IMR-90 (cell line): ENCODE measurements at regions not wholly inside any gene's neighbourhood (a gene's known extent, or its start where the extent isn't known, plus 50 kb on each side); places are given as distances from the start of the nearest gene placed in this dataset.

Experiments used
- ATAC-seq: fragments of 200-7000 bp; cut with Tn5 transposase; 2 replicates; pipeline ENCODE4 v1.9.1; 2020; ENCODE audit warnings: low read depth, mild to moderate bottlenecking, moderate library complexity
- BruUV-seq: library from RNA; stranded (reverse); fragments of 400-500 nt; replicated peaks from 2 replicates; lab custom pipeline; 2021; lab: Mats Ljungman, UMichigan
- CTCF ChIA-PET: fragments of 300-600 bp; formaldehyde crosslinking; extraction: SDS; loops from one replicate; lab custom pipeline; 2021; ENCODE audit warnings: antibody characterized with exemption; lab: Yijun Ruan, JAX
- POLR2A ChIA-PET: fragments of 300-600 bp; sonication (Branson Sonifier 250); formaldehyde crosslinking; loops from one replicate; lab custom pipeline; 2022; ENCODE audit warnings: antibody characterized with exemption; ENCODE audit not compliant: unreplicated experiment; lab: Charles Lee
- DNase-seq: peaks from one replicate; pipeline ENCODE4 v3.0.0; 2013
- H2AFZ ChIP-seq: replicated peaks from 2 replicates; pipeline ENCODE3; 2013; ENCODE audit warnings: low read length, mild to moderate bottlenecking; ENCODE audit not compliant: poor library complexity
- H2AK5ac ChIP-seq: 2 replicates; pipeline ENCODE4 v1.6.1; 2013; ENCODE audit warnings: low read depth, low read length, inconsistent platforms
- H2AK9ac ChIP-seq: replicated peaks from 2 replicates; pipeline ENCODE3; 2013; ENCODE audit warnings: mild to moderate bottlenecking, low read depth, low read length, moderate library complexity; ENCODE audit not compliant: poor library complexity
- H2BK120ac ChIP-seq: 2 replicates; pipeline ENCODE4 v1.6.1; 2013; ENCODE audit warnings: low read depth, low read length, inconsistent platforms
- H2BK15ac ChIP-seq: 3 replicates; pipeline ENCODE4 v1.6.1; 2013; ENCODE audit warnings: low read depth, low read length, inconsistent platforms
- H2BK20ac ChIP-seq: 2 replicates; pipeline ENCODE4 v1.6.1; 2013; ENCODE audit warnings: low read depth, mild to moderate bottlenecking, inconsistent platforms, low read length, moderate library complexity
- H2BK5ac ChIP-seq: 2 replicates; pipeline ENCODE4 v1.6.1; 2013; ENCODE audit warnings: mild to moderate bottlenecking, low read depth, low read length, inconsistent platforms; ENCODE audit not compliant: poor library complexity, severe bottlenecking
- H3K14ac ChIP-seq: replicated peaks from 2 replicates; pipeline ENCODE4 v1.6.1; 2013; ENCODE audit warnings: low read depth, low read length, inconsistent platforms
- H3K18ac ChIP-seq: 2 replicates; pipeline ENCODE4 v1.6.1; 2013; ENCODE audit warnings: low read depth, low read length, control low read depth
- H3K23ac ChIP-seq: 2 replicates; pipeline ENCODE4 v1.6.1; 2013; ENCODE audit warnings: low read depth, low read length, inconsistent platforms
- H3K27ac ChIP-seq: 2 replicates; pipeline ENCODE4 v1.5.1; 2013; ENCODE audit warnings: mild to moderate bottlenecking, control low read depth, low read length; ENCODE audit not compliant: insufficient read depth
- H3K27me3 ChIP-seq: 2 replicates; pipeline ENCODE4 v1.6.1; 2013; ENCODE audit warnings: low read length; ENCODE audit not compliant: control insufficient read depth, insufficient read depth
- H3K36me3 ChIP-seq: 2 replicates; pipeline ENCODE4 v1.6.1; 2013; ENCODE audit warnings: low read length, mixed read lengths; ENCODE audit not compliant: control insufficient read depth, insufficient read depth
- H3K4ac ChIP-seq: 2 replicates; pipeline ENCODE4 v1.6.1; 2013; ENCODE audit warnings: low read depth, low read length, inconsistent platforms
- H3K4me1 ChIP-seq: 2 replicates; pipeline ENCODE4 v1.6.1; 2013; ENCODE audit warnings: low read length, mixed read lengths; ENCODE audit not compliant: control insufficient read depth, insufficient read depth
- H3K4me2 ChIP-seq: 2 replicates; pipeline ENCODE4 v1.6.1; 2013; ENCODE audit warnings: low read depth, mild to moderate bottlenecking, control low read depth, low read length, moderate library complexity
- H3K4me3 ChIP-seq: 2 replicates; pipeline ENCODE4 v1.5.1; 2013; ENCODE audit warnings: low read depth, mild to moderate bottlenecking, control low read depth, low read length, moderate library complexity; ENCODE audit not compliant: insufficient read depth
- H3K56ac ChIP-seq: 2 replicates; pipeline ENCODE4 v1.6.1; 2013; ENCODE audit warnings: low read length, inconsistent platforms; ENCODE audit not compliant: insufficient read depth; ENCODE audit errors: extremely low read depth
- H3K79me1 ChIP-seq, 2 experiments: 2 replicates each; pipeline ENCODE4 v1.6.1; 2013; ENCODE audit warnings: low read length in 2 of 2, inconsistent platforms in 1 of 2, low read depth in 1 of 2
- H3K9ac ChIP-seq: 2 replicates; pipeline ENCODE4 v1.6.1; 2013; ENCODE audit warnings: low read depth, low read length, control low read depth
- H3K9me1 ChIP-seq: 2 replicates; pipeline ENCODE4 v1.6.1; 2013; ENCODE audit warnings: low read length, inconsistent platforms; ENCODE audit not compliant: insufficient read depth
- H3K9me3 ChIP-seq: 2 replicates; pipeline ENCODE4 v1.6.1; 2013; ENCODE audit warnings: low read length; ENCODE audit not compliant: control insufficient read depth, insufficient read depth
- H4K20me1 ChIP-seq: 2 replicates; pipeline ENCODE4 v1.6.1; 2013; ENCODE audit warnings: low read length, inconsistent platforms; ENCODE audit not compliant: insufficient read depth
- H4K5ac ChIP-seq: 2 replicates; pipeline ENCODE4 v1.6.1; 2013; ENCODE audit warnings: mild to moderate bottlenecking, low read depth, low read length, control low read depth
- H4K8ac ChIP-seq, 2 experiments: 2 replicates each; pipeline ENCODE4 v1.6.1; 2013; ENCODE audit warnings: low read depth in 2 of 2, low read length in 2 of 2, control low read depth in 1 of 2, inconsistent platforms in 1 of 2
- H4K91ac ChIP-seq: 2 replicates; pipeline ENCODE4 v1.6.1; 2013; ENCODE audit warnings: low read depth, low read length, inconsistent platforms; ENCODE audit not compliant: insufficient read depth
- BHLHE40 ChIP-seq: fragments of 150-350 bp; IDR thresholded peaks from 2 replicates; pipeline ENCODE4 v1.6.1; 2016; ENCODE audit warnings: mild to moderate bottlenecking, low read depth, low read length
- CEBPB ChIP-seq: IDR thresholded peaks from 2 replicates; pipeline ENCODE4 v1.6.1; 2012; ENCODE audit warnings: low read depth, low read length, improper control_type of control experiment
- CHD1 ChIP-seq: IDR thresholded peaks from 2 replicates; pipeline ENCODE4 v1.6.1; 2012; ENCODE audit warnings: low read depth, low read length, improper control_type of control experiment
- FOS ChIP-seq: fragments of 150-350 bp; IDR thresholded peaks from 2 replicates; pipeline ENCODE4 v1.6.1; 2016; ENCODE audit warnings: low read depth, low read length
- MAFK ChIP-seq: IDR thresholded peaks from 2 replicates; pipeline ENCODE4 v1.6.1; 2012; ENCODE audit warnings: low read depth, low read length, improper control_type of control experiment
- MAZ ChIP-seq: IDR thresholded peaks from 2 replicates; pipeline ENCODE4 v1.6.1; 2012; ENCODE audit warnings: low read depth, mild to moderate bottlenecking, low read length, improper control_type of control experiment, moderate library complexity, borderline replicate concordance
- MXI1 ChIP-seq: IDR thresholded peaks from 2 replicates; pipeline ENCODE4 v1.6.1; 2012; ENCODE audit warnings: low read depth, mild to moderate bottlenecking, low read length, moderate library complexity, borderline replicate concordance
- NFE2L2 ChIP-seq: fragments of 150-350 bp; IDR thresholded peaks from 2 replicates; pipeline ENCODE4 v1.6.1; 2016; ENCODE audit warnings: low read depth, mild to moderate bottlenecking, low read length
- POLR2A ChIP-seq: IDR thresholded peaks from 2 replicates; pipeline ENCODE4 v1.6.1; 2012; ENCODE audit warnings: mild to moderate bottlenecking, low read depth, low read length
- RAD21 ChIP-seq: IDR thresholded peaks from 2 replicates; pipeline ENCODE4 v1.6.1; 2012; ENCODE audit warnings: low read length, improper control_type of control experiment
- RCOR1 ChIP-seq: IDR thresholded peaks from 2 replicates; pipeline ENCODE4 v1.6.1; 2012; ENCODE audit warnings: mild to moderate bottlenecking, low read length, improper control_type of control experiment; ENCODE audit not compliant: insufficient replicate concordance
- RFX5 ChIP-seq: IDR thresholded peaks from 2 replicates; pipeline ENCODE4 v1.8.0; 2012; ENCODE audit warnings: low read depth, mild to moderate bottlenecking, low read length, moderate library complexity
- SMC3 ChIP-seq: fragments of 150-350 bp; IDR thresholded peaks from 2 replicates; pipeline ENCODE4 v1.6.1; 2016; ENCODE audit warnings: low read depth, mild to moderate bottlenecking, antibody characterized with exemption, low read length, moderate library complexity
- WGBS, 2 experiments: methylation state at CpG; one replicate each; pipeline versions ENCODE4 v1.1.5 to v1.1.7; 2013; ENCODE audit warnings: missing lambda C conversion rate in 2 of 2; ENCODE audit not compliant: insufficient read length in 1 of 2; ENCODE audit errors: extremely low coverage in 2 of 2; 5-methylcytosine and 5-hydroxymethylcytosine counted together
- dilution Hi-C: fragments of 300-500 bp; cut with HindIII; formaldehyde crosslinking; loops from one replicate; pipeline ENCODE4 v1.14.3; 2018; ENCODE audit warnings: low sequenced_read_pairs; ENCODE audit not compliant: unreplicated experiment
- in situ Hi-C: fragments of 300-500 bp; cut with MboI; formaldehyde crosslinking; loops from 3 replicates; pipeline ENCODE4 v1.14.3; 2019; ENCODE audit warnings: low sequenced_read_pairs, inconsistent platforms, mixed read lengths
- intact Hi-C: fragments of 100-400 bp; cut with micrococcal nuclease; formaldehyde crosslinking; loops from 2 replicates; pipeline ENCODE4 v1.10.0; 2022
- TF ChIP-seq, protein P1 (sequence below): fragments of 150-350 bp; IDR thresholded peaks from 2 replicates; pipeline ENCODE4 v1.6.1; 2016; ENCODE audit warnings: low read depth, mild to moderate bottlenecking, low read length, moderate library complexity, borderline replicate concordance
- TF ChIP-seq, protein P2 (sequence below): conservative IDR thresholded peaks from 2 replicates; pipeline ENCODE4 v1.5.1; 2012; ENCODE audit warnings: mild to moderate bottlenecking, low read depth, low read length, improper control_type of control experiment
- TF ChIP-seq, protein P3 (sequence below): fragments of 150-350 bp; IDR thresholded peaks from 2 replicates; pipeline ENCODE4 v1.6.1; 2017; ENCODE audit warnings: mild to moderate bottlenecking, antibody characterized with exemption, low read length, low read depth

DNA sequence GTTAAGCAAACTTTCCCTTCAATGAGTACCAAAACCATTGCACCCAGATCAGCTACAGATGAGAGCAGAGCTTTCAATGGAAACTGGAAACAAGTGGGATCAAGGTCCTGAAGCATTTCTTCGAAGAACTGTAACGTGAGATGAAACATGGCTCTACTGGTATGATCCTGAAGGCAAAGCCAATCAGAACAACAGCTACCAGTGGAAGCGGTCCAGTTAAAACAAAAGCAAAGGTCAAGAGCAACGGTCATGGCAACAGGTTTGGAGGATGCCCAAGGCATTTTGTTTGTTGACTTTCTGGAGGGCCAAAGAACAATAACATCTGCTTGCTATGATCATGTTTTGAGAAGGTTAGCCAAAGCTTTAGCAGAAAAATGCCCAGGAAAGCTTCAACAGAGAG, 137.9 kb upstream of the CPSF6 start:
- Histone ChIP-seq H3K4me1 (no peaks in the 10 kb centered on the region), H3K9ac (no peak overlapping the region), H4K8ac (no peak overlapping the region), H3K56ac (no peak overlapping the region), H3K79me1 (no peaks in the 10 kb centered on the region), H2BK15ac (no peak overlapping the region), H3K36me3 (no peaks in the 10 kb centered on the region), H2BK20ac (no peak overlapping the region), H3K9me1 (no peaks in the 10 kb centered on the region), H3K14ac (no peak overlapping the region), H2BK120ac (no peak overlapping the region), H3K9me3 (no peaks in the 10 kb centered on the region), H4K91ac (no peak overlapping the region), H3K27me3 (peaks cover 6% of the 10 kb centered on the region), H3K4me3 (no peak overlapping the region), H2BK5ac (no peak overlapping the region), H3K27ac (no peak overlapping the region), H2AK9ac (no peak overlapping the region), H2AK5ac (no peak overlapping the region), H3K23ac (no peak overlapping the region), H3K4me2 (no peak overlapping the region), H4K20me1 (no peaks in the 10 kb centered on the region), H3K4ac (no peak overlapping the region), H4K5ac (no peak overlapping the region), H2AFZ (no peak overlapping the region), H3K18ac (no peak overlapping the region)
- 33% methylated on average over 1 of the region's 4 CpGs; no CpG with 5 or more reads in 1 of the 2 experiments for WGBS, 2 experiments
- TF ChIP-seq NFE2L2 = no peak
- no peak for TF ChIP-seq CHD1
- no peak for TF ChIP-seq RCOR1
- TF ChIP-seq, protein P1, sequence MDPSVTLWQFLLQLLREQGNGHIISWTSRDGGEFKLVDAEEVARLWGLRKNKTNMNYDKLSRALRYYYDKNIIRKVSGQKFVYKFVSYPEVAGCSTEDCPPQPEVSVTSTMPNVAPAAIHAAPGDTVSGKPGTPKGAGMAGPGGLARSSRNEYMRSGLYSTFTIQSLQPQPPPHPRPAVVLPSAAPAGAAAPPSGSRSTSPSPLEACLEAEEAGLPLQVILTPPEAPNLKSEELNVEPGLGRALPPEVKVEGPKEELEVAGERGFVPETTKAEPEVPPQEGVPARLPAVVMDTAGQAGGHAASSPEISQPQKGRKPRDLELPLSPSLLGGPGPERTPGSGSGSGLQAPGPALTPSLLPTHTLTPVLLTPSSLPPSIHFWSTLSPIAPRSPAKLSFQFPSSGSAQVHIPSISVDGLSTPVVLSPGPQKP = no peak
- TF ChIP-seq, protein P2, sequence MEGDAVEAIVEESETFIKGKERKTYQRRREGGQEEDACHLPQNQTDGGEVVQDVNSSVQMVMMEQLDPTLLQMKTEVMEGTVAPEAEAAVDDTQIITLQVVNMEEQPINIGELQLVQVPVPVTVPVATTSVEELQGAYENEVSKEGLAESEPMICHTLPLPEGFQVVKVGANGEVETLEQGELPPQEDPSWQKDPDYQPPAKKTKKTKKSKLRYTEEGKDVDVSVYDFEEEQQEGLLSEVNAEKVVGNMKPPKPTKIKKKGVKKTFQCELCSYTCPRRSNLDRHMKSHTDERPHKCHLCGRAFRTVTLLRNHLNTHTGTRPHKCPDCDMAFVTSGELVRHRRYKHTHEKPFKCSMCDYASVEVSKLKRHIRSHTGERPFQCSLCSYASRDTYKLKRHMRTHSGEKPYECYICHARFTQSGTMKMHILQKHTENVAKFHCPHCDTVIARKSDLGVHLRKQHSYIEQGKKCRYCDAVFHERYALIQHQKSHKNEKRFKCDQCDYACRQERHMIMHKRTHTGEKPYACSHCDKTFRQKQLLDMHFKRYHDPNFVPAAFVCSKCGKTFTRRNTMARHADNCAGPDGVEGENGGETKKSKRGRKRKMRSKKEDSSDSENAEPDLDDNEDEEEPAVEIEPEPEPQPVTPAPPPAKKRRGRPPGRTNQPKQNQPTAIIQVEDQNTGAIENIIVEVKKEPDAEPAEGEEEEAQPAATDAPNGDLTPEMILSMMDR = no peak
- TF ChIP-seq, protein P3, sequence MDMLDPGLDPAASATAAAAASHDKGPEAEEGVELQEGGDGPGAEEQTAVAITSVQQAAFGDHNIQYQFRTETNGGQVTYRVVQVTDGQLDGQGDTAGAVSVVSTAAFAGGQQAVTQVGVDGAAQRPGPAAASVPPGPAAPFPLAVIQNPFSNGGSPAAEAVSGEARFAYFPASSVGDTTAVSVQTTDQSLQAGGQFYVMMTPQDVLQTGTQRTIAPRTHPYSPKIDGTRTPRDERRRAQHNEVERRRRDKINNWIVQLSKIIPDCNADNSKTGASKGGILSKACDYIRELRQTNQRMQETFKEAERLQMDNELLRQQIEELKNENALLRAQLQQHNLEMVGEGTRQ = no peak
- no peak for TF ChIP-seq CEBPB
- no peak for TF ChIP-seq BHLHE40
- TF ChIP-seq MXI1 = no peak
- TF ChIP-seq MAZ = no peak
- no peak for TF ChIP-seq FOS
- no peak for TF ChIP-seq RAD21
- no peak for TF ChIP-seq POLR2A
- TF ChIP-seq RFX5 = no peak
- TF ChIP-seq MAFK = no peak
- no peak for TF ChIP-seq SMC3
- DNase-seq (no peak), ATAC-seq (no peak)
- ChIA-PET POLR2A (no interaction called here), CTCF (no interaction called here)
- dilution Hi-C loops (no loop called here), in situ Hi-C loops (no loop called here), intact Hi-C loops (no loop called here)
- no TSS peak for BruUV-seq
